ENCODE measurements at regions not wholly inside any gene's neighbourhood (a gene's known extent, or its start where the extent isn't known, plus 50 kb on each side); places are given as distances from the start of the nearest gene placed in this dataset.

GRCh38 chr5:63553073-63553472 lies 409.2 kb downstream of the HTR1A start:
- DNase-seq (no peak), ATAC-seq (no peak)
- Mint-ChIP-seq H3K4me3 (no peak overlapping the region), H3K27me3 (no peaks in the 10 kb centered on the region), H3K27ac (no peak overlapping the region), H3K9me3 (peaks cover 3 to 6% of the 10 kb centered on the region in 2 donors), H3K4me1 (no peaks in the 10 kb centered on the region)

GRCh38 chr5:63535840-63536602 lies 426.2 kb downstream of the HTR1A start:
- DNase-seq, result no peak
- Mint-ChIP-seq H3K27me3 (no peaks in the 10 kb centered on the region), H3K4me1 (no peaks in the 10 kb centered on the region), H3K9me3 (peaks cover 5 to 20% of the 10 kb centered on the region in 2 donors), H3K4me3 (no peak overlapping the region), H3K27ac (no peak overlapping the region)
- ATAC-seq, result no peak

GRCh38 chr5:63524281-63524680 lies 438.0 kb downstream of the HTR1A start:
- Mint-ChIP-seq H3K27me3 (no peaks in the 10 kb centered on the region), H3K4me1 (no peaks in the 10 kb centered on the region), H3K27ac (no peak overlapping the region), H3K9me3 (peaks cover 5 to 32% of the 10 kb centered on the region in 2 donors), H3K4me3 (no peak overlapping the region)
- ATAC-seq, result no peak
- DNase-seq, result no peak

- H3K9me3 Mint-ChIP-seq, result peaks cover 2 to 14% of the 10 kb centered on the region in 2 donors
- H3K27ac Mint-ChIP-seq, result no peak overlapping the region
- no peaks in the 10 kb centered on the region for H3K4me1 Mint-ChIP-seq
- H3K27me3 Mint-ChIP-seq, result no peaks in the 10 kb centered on the region
- ATAC-seq, result no peak
- DNase-seq, result no peak
- no peak overlapping the region for H3K4me3 Mint-ChIP-seq
These were observed 446.2 kb downstream of the HTR1A start for GRCh38 chr5:63516006-63516405.

- ATAC-seq, result no peak
- Mint-ChIP-seq H3K27ac (no peak overlapping the region), H3K4me3 (no peak overlapping the region), H3K27me3 (no peaks in the 10 kb centered on the region), H3K9me3 (peaks cover 10% of the 10 kb centered on the region in 2 donors), H3K4me1 (no peaks in the 10 kb centered on the region)
- no peak for DNase-seq
These were observed 462.0 kb downstream of the HTR1A start for GRCh38 chr5:63500242-63500641.

GRCh38 chr5:63495225-63495624 lies 467.0 kb downstream of the HTR1A start:
- no peak overlapping the region for H3K27ac Mint-ChIP-seq
- DNase-seq (no peak), ATAC-seq (no peak)
- H3K4me1 Mint-ChIP-seq, result no peaks in the 10 kb centered on the region
- peaks cover 5 to 7% of the 10 kb centered on the region in 2 donors for H3K9me3 Mint-ChIP-seq
- no peaks in the 10 kb centered on the region for H3K27me3 Mint-ChIP-seq
- H3K4me3 Mint-ChIP-seq, result no peak overlapping the region

- Mint-ChIP-seq H3K9me3 (peaks cover 6 to 17% of the 10 kb centered on the region in 2 donors), H3K27me3 (no peaks in the 10 kb centered on the region), H3K4me3 (no peak overlapping the region), H3K27ac (no peak overlapping the region), H3K4me1 (no peaks in the 10 kb centered on the region)
- no peak for ATAC-seq
- DNase-seq, result no peak
These were observed 478.9 kb downstream of the HTR1A start for GRCh38 chr5:63483338-63483737.

- H3K4me1 Mint-ChIP-seq, result no peaks in the 10 kb centered on the region
- no peak overlapping the region for H3K27ac Mint-ChIP-seq
- no peak for DNase-seq
- H3K4me3 Mint-ChIP-seq, result no peak overlapping the region
- H3K27me3 Mint-ChIP-seq, result no peaks in the 10 kb centered on the region
- H3K9me3 Mint-ChIP-seq, result peaks cover 9 to 12% of the 10 kb centered on the region in 2 donors
- no peak for ATAC-seq
These were observed 488.8 kb downstream of the HTR1A start for GRCh38 chr5:63473335-63473967.

GRCh38 chr5:63456279-63456678 lies 506.0 kb downstream of the HTR1A start:
- DNase-seq (no peak), ATAC-seq (no peak)
- Mint-ChIP-seq H3K9me3 (peaks cover 5 to 13% of the 10 kb centered on the region in 2 donors), H3K4me1 (no peaks in the 10 kb centered on the region), H3K4me3 (no peak overlapping the region), H3K27me3 (no peaks in the 10 kb centered on the region), H3K27ac (no peak overlapping the region)

GRCh38 chr5:63451188-63451587 lies 511.1 kb downstream of the HTR1A start:
- Mint-ChIP-seq H3K4me1 (no peaks in the 10 kb centered on the region), H3K4me3 (no peak overlapping the region), H3K9me3 (peaks cover 0 to 5% of the 10 kb centered on the region in 2 donors), H3K27ac (no peak overlapping the region), H3K27me3 (no peaks in the 10 kb centered on the region)
- DNase-seq (no peak), ATAC-seq (no peak)

- ATAC-seq (no peak), DNase-seq (no peak)
- H3K27ac Mint-ChIP-seq, result no peak overlapping the region
- H3K9me3 Mint-ChIP-seq, result no peaks in the 10 kb centered on the region
- H3K27me3 Mint-ChIP-seq, result no peaks in the 10 kb centered on the region
- H3K4me1 Mint-ChIP-seq, result no peaks in the 10 kb centered on the region
- H3K4me3 Mint-ChIP-seq, result no peak overlapping the region
These were observed 522.7 kb downstream of the HTR1A start for GRCh38 chr5:63439537-63439936.

GRCh38 chr5:63409737-63410136 lies 552.5 kb downstream of the HTR1A start:
- DNase-seq (no peak), ATAC-seq (no peak)
- Mint-ChIP-seq H3K4me1 (no peaks in the 10 kb centered on the region), H3K27ac (no peak overlapping the region), H3K9me3 (peaks cover 3 to 4% of the 10 kb centered on the region in 2 donors), H3K4me3 (no peak overlapping the region), H3K27me3 (no peaks in the 10 kb centered on the region)

- H3K9me3 Mint-ChIP-seq, result no peaks in the 10 kb centered on the region
- DNase-seq, result no peak
- no peak overlapping the region for H3K4me3 Mint-ChIP-seq
- no peak for ATAC-seq
- H3K27ac Mint-ChIP-seq, result no peak overlapping the region
- no peaks in the 10 kb centered on the region for H3K27me3 Mint-ChIP-seq
- H3K4me1 Mint-ChIP-seq, result no peaks in the 10 kb centered on the region
These were observed 553.3 kb downstream of the HTR1A start for GRCh38 chr5:63408984-63409383.

GRCh38 chr5:63401436-63402046 lies 560.7 kb downstream of the HTR1A start:
- Mint-ChIP-seq H3K4me1 (no peaks in the 10 kb centered on the region), H3K27ac (no peak overlapping the region), H3K27me3 (no peaks in the 10 kb centered on the region), H3K4me3 (no peak overlapping the region), H3K9me3 (peaks cover 0 to 6% of the 10 kb centered on the region in 2 donors)
- no peak for ATAC-seq
- DNase-seq, result peak; percentile 16 to 26

GRCh38 chr5:63400079-63400478 lies 562.2 kb downstream of the HTR1A start:
- ATAC-seq, result no peak
- H3K4me3 Mint-ChIP-seq, result no peak overlapping the region
- peaks cover 0 to 6% of the 10 kb centered on the region in 2 donors for H3K9me3 Mint-ChIP-seq
- H3K4me1 Mint-ChIP-seq, result no peaks in the 10 kb centered on the region
- no peak for DNase-seq
- H3K27me3 Mint-ChIP-seq, result no peaks in the 10 kb centered on the region
- no peak overlapping the region for H3K27ac Mint-ChIP-seq

GRCh38 chr5:63398346-63398745 lies 563.9 kb downstream of the HTR1A start:
- ATAC-seq (no peak), DNase-seq (no peak)
- Mint-ChIP-seq H3K4me1 (no peaks in the 10 kb centered on the region), H3K4me3 (no peak overlapping the region), H3K27me3 (no peaks in the 10 kb centered on the region), H3K9me3 (peaks cover 0 to 3% of the 10 kb centered on the region in 2 donors), H3K27ac (no peak overlapping the region)

All from stimulated activated naive CD8-positive, alpha-beta T cell treated with anti-CD3 and anti-CD28 coated beads, Interleukin-15, amount 100 ng/mL, for 72 hours (primary cell).